GM12892 (cell line): ENCODE measurements at regions not wholly inside any gene's neighbourhood (a gene's known extent, or its start where the extent isn't known, plus 50 kb on each side); places are given as distances from the start of the nearest gene placed in this dataset.

ENCODE experiments used
- POLR2A ChIP-seq: IDR thresholded peaks from 2 replicates; pipeline ENCODE4 v1.6.1; 2011; ENCODE audit warnings: low read depth, low read length, control low read depth
- TAF1 ChIP-seq: IDR thresholded peaks from 2 replicates; pipeline ENCODE4 v1.6.1; 2011; ENCODE audit warnings: low read depth, mild to moderate bottlenecking, control low read depth, low read length, borderline replicate concordance

GRCh38 chr18:70446063-70446462 is 157.2 kb downstream of the SOCS6 start:
- TF ChIP-seq POLR2A (no peak), TAF1 (no peak)
